ENCODE measurements at regions not wholly inside any gene's neighbourhood (a gene's known extent, or its start where the extent isn't known, plus 50 kb on each side); places are given as distances from the start of the nearest gene placed in this dataset.
"Not testable (repeated sequence)": the region's sequence is repeated elsewhere in the genome, so short reads cannot be mapped to it uniquely, and the experiment has no call there.

DNA sequence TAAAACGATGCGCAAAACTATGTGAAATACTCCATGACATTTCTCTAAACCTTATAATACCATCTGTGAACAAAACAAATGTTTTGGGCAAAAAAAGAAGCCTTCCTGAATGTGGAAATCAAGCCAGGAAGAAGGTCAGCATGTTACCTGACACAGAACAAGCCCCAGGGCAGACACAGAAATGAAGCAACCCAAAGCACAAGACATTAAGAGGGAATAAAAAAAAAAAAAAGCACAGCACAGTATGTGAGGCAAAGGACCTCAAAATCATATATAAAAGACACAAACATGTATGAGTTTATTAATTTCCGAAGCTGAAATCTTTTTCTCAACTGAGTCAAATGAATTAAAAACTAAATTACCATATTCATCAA, 161.8 kb downstream of the SKIDA1 start:
- no peak for DNase-seq (ENCODE audit: low read depth, low spot score)
- Histone ChIP-seq H3K36me3 (ENCODE audit: insufficient read depth, insufficient read length, low read length) (no peaks in the 10 kb centered on the region), H3K4me3 (ENCODE audit: insufficient read length, low read depth) (no peak overlapping the region), H3K27me3 (ENCODE audit: insufficient read depth, insufficient read length) (no peaks in the 10 kb centered on the region), H3K9ac (ENCODE audit: insufficient read length, low read depth) (peak overlapping the region; percentile 71), H3K4me1 (ENCODE audit: insufficient read depth, insufficient read length) (peaks cover 2% of the 10 kb centered on the region), H3K9me3 (ENCODE audit: insufficient read depth, low read length) (no peaks in the 10 kb centered on the region)
- TF ChIP-seq YY1 (IDR thresholded peaks at IDR 0.05; ENCODE audit: insufficient read depth, insufficient read length) (no peak), ZNF274 (IDR thresholded peaks at IDR 0.05; ENCODE audit: low read depth, low read length) (no peak), SUZ12 (IDR thresholded peaks at IDR 0.05; ENCODE audit: extremely low read depth, insufficient read depth, insufficient read length) (no peak)

DNA sequence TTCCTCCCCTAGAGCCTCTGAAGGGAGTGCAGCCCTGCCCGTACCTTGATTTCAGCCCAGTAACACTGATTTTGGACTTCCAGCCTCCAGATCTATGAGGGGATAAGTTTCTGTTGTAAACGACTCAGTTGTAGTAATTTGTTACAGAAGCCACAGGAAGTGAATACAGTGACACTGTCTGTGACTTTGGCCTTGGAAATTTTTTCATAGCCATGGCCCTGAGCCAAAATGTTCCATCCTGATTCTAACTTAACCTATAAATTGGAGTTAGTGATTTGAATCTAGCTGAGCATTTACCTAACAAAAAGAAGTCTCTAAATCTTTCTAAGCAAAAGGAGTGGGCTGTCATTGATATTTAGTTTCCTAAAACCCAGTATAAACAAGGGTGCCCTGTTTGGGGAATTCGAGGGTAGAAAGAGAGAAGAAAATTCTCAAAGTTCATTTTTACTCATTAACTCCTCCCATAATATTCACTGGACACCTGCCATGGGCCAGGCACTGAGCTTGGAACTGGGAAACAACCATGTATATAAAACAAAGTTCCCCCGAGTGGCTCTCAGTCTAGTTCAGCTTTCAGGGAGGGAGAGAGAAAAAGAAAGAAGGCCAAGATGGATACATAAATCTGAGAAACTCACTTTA, 162.3 kb downstream of the SKIDA1 start:
- Histone ChIP-seq H3K9ac (ENCODE audit: insufficient read length, low read depth) (peak overlapping the region; percentile 32), H3K4me3 (ENCODE audit: insufficient read length, low read depth) (no peak overlapping the region), H3K27me3 (ENCODE audit: insufficient read depth, insufficient read length) (no peaks in the 10 kb centered on the region), H3K4me1 (ENCODE audit: insufficient read depth, insufficient read length) (peaks cover 2% of the 10 kb centered on the region), H3K36me3 (ENCODE audit: insufficient read depth, insufficient read length, low read length) (no peaks in the 10 kb centered on the region), H3K9me3 (ENCODE audit: insufficient read depth, low read length) (no peaks in the 10 kb centered on the region)
- DNase-seq (ENCODE audit: low read depth, low spot score), result no peak
- TF ChIP-seq YY1 (IDR thresholded peaks at IDR 0.05; ENCODE audit: insufficient read depth, insufficient read length) (no peak), ZNF274 (IDR thresholded peaks at IDR 0.05; ENCODE audit: low read depth, low read length) (no peak), SUZ12 (IDR thresholded peaks at IDR 0.05; ENCODE audit: extremely low read depth, insufficient read depth, insufficient read length) (no peak)

DNA sequence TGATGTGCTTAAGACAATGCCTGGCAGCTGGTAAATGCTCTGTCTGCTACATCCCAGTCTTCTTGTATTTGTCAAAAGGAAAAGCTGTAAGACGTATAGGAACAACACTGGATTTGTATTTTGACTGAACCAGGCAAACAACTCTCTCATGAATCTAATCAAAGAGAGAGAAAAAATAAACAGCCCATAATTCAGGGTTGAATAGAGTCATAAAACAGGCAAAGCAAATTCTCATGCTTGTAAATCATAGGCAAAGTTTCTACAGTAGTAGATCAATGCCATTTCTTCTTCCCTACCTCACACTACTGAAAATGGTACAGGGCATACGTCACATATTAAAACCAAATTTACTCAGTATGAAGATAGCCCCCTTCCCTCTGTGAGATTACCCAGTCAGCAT, 166.3 kb downstream of the SKIDA1 start:
- TF ChIP-seq SUZ12 (IDR thresholded peaks at IDR 0.05; ENCODE audit: extremely low read depth, insufficient read depth, insufficient read length) (no peak), YY1 (IDR thresholded peaks at IDR 0.05; ENCODE audit: insufficient read depth, insufficient read length) (no peak), ZNF274 (IDR thresholded peaks at IDR 0.05; ENCODE audit: low read depth, low read length) (no peak)
- no peaks in the 10 kb centered on the region for H3K9me3 ChIP-seq (ENCODE audit: insufficient read depth, low read length)
- no peaks in the 10 kb centered on the region for H3K36me3 ChIP-seq (ENCODE audit: insufficient read depth, insufficient read length, low read length)
- no peak overlapping the region for H3K4me3 ChIP-seq (ENCODE audit: insufficient read length, low read depth)
- no peaks in the 10 kb centered on the region for H3K27me3 ChIP-seq (ENCODE audit: insufficient read depth, insufficient read length)
- H3K9ac ChIP-seq (ENCODE audit: insufficient read length, low read depth), result no peak overlapping the region
- no peak for DNase-seq (ENCODE audit: low read depth, low spot score)
- peaks cover 2% of the 10 kb centered on the region for H3K4me1 ChIP-seq (ENCODE audit: insufficient read depth, insufficient read length)

DNA sequence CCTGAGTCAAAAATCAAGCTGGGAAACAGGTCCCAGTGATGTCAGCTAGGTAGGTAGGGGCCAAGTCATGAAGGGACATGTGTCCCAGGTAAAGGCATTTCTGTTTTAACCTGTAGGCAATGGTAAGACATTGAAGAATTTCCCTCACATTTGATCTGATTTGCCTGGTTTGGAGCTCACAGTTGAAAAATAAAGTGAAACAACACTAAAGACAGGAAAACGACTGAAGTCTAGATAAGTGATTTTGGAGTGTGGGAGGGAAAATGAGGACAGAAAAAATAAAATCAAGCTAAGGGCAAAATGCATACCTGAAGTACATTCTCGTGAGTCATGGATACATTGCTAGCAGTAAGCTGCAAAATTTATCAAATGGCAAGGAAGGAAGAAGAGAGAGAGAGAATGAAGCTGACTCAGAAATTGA, 169.9 kb downstream of the SKIDA1 start:
- H3K4me3 ChIP-seq (ENCODE audit: insufficient read length, low read depth), result no peak overlapping the region
- H3K9me3 ChIP-seq (ENCODE audit: insufficient read depth, low read length), result no peaks in the 10 kb centered on the region
- H3K36me3 ChIP-seq (ENCODE audit: insufficient read depth, insufficient read length, low read length), result no peaks in the 10 kb centered on the region
- DNase-seq (ENCODE audit: low read depth, low spot score), result no peak
- no peak overlapping the region for H3K9ac ChIP-seq (ENCODE audit: insufficient read length, low read depth)
- TF ChIP-seq YY1 (IDR thresholded peaks at IDR 0.05; ENCODE audit: insufficient read depth, insufficient read length) (no peak), SUZ12 (IDR thresholded peaks at IDR 0.05; ENCODE audit: extremely low read depth, insufficient read depth, insufficient read length) (no peak), ZNF274 (IDR thresholded peaks at IDR 0.05; ENCODE audit: low read depth, low read length) (no peak)
- H3K27me3 ChIP-seq (ENCODE audit: insufficient read depth, insufficient read length), result no peaks in the 10 kb centered on the region
- no peaks in the 10 kb centered on the region for H3K4me1 ChIP-seq (ENCODE audit: insufficient read depth, insufficient read length)

DNA sequence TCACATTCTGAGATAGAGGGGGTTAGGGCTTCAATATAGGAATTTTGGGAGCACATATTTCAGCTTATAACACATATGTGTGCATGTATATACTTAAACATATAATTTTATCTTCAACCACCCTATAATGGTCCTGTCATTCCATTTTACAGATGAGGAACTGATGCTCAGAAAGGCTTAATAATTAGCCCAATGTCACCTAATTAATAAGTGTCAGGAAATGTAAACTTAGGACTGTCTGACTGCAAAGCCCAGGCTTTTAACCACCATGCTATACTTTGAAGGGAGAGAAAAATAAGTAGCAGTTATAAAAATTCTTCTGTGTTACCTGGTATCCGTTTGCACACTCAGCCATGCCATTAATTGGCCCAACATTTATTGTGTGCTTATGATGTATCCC, 172.6 kb downstream of the SKIDA1 start:
- Histone ChIP-seq H3K9ac (ENCODE audit: insufficient read length, low read depth) (no peak overlapping the region), H3K27me3 (ENCODE audit: insufficient read depth, insufficient read length) (no peaks in the 10 kb centered on the region), H3K9me3 (ENCODE audit: insufficient read depth, low read length) (no peaks in the 10 kb centered on the region), H3K36me3 (ENCODE audit: insufficient read depth, insufficient read length, low read length) (no peaks in the 10 kb centered on the region), H3K4me3 (ENCODE audit: insufficient read length, low read depth) (no peak overlapping the region), H3K4me1 (ENCODE audit: insufficient read depth, insufficient read length) (no peaks in the 10 kb centered on the region)
- no peak for TF ChIP-seq YY1 (IDR thresholded peaks at IDR 0.05; ENCODE audit: insufficient read depth, insufficient read length)
- TF ChIP-seq ZNF274 (IDR thresholded peaks at IDR 0.05; ENCODE audit: low read depth, low read length), result no peak
- TF ChIP-seq SUZ12 (IDR thresholded peaks at IDR 0.05; ENCODE audit: extremely low read depth, insufficient read depth, insufficient read length), result no peak
- no peak for DNase-seq (ENCODE audit: low read depth, low spot score)

DNA sequence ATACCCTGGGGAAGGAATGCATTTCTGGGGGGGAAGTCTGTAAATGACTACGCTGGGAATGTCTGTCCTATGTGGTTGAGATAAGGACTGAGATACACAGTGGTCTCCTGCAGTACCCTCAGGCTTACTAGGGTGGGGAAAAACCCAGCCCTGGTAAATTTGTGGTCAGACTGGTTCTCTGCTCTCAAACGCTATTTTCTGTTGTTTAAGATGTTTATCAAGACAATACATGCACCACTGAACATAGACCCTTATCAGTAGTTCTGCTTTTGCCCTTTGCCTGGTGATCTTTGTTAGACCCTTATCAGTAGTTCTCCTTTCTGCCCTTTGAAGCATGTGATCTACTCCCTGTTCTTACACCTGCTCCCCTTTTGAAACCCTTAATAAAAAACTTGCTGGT, 173.9 kb downstream of the SKIDA1 start:
- DNase-seq (ENCODE audit: low read depth, low spot score); H3K9me3 ChIP-seq (ENCODE audit: insufficient read depth, low read length); H3K4me1 ChIP-seq (ENCODE audit: insufficient read depth, insufficient read length); H3K9ac ChIP-seq (ENCODE audit: insufficient read length, low read depth); H3K27me3 ChIP-seq (ENCODE audit: insufficient read depth, insufficient read length); H3K4me3 ChIP-seq (ENCODE audit: insufficient read length, low read depth); H3K36me3 ChIP-seq (ENCODE audit: insufficient read depth, insufficient read length, low read length): not testable (repeated sequence)

DNA sequence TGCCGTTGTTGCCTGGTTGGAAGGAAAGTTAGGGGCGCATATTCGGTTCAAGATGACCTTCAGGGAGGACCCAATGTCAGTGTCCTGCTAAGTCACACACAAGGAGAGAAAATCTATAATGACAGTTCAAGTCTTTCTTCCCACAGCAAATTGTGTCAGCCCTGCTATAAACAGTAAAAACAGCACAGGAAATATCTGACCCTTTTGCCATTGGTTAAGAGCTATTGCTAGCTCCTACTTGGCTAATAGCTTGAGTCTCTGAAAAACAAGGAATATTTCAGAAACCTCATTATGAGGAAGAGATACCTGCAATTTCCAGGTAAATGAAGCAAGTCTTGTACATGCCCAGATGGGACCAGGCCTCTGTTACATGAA, 175.6 kb downstream of the SKIDA1 start:
- Histone ChIP-seq H3K9ac (ENCODE audit: insufficient read length, low read depth) (no peak overlapping the region), H3K4me3 (ENCODE audit: insufficient read length, low read depth) (no peak overlapping the region), H3K9me3 (ENCODE audit: insufficient read depth, low read length) (peaks cover 8% of the 10 kb centered on the region; the same call in 1 of the 2 replicates), H3K27me3 (ENCODE audit: insufficient read depth, insufficient read length) (no peaks in the 10 kb centered on the region), H3K4me1 (ENCODE audit: insufficient read depth, insufficient read length) (peaks cover 3% of the 10 kb centered on the region), H3K36me3 (ENCODE audit: insufficient read depth, insufficient read length, low read length) (no peaks in the 10 kb centered on the region)
- TF ChIP-seq SUZ12 (IDR thresholded peaks at IDR 0.05; ENCODE audit: extremely low read depth, insufficient read depth, insufficient read length), result no peak
- TF ChIP-seq ZNF274 (IDR thresholded peaks at IDR 0.05; ENCODE audit: low read depth, low read length), result no peak
- no peak for TF ChIP-seq YY1 (IDR thresholded peaks at IDR 0.05; ENCODE audit: insufficient read depth, insufficient read length)
- DNase-seq (ENCODE audit: low read depth, low spot score), result no peak

DNA sequence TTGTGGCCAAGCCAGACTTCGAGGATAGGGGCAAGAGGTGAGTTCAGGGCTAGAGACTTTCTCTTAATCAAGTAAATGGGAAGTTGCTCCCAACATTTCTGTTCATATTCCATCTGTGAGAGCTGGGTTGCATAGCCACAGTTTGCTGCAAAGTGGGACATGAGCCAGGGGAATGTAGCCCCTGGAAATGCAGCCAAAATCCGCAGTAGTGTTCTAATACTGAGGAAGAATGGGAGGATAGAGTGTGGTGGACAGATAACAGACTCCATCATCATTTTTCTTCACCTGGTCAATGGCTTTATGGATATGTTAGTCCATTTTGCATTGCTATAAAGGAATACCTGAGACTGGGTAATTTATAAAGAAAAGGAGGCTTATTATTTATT, 177.7 kb downstream of the SKIDA1 start:
- Histone ChIP-seq H3K4me3 (ENCODE audit: insufficient read length, low read depth) (no peak overlapping the region), H3K36me3 (ENCODE audit: insufficient read depth, insufficient read length, low read length) (no peaks in the 10 kb centered on the region), H3K9ac (ENCODE audit: insufficient read length, low read depth) (no peak overlapping the region), H3K27me3 (ENCODE audit: insufficient read depth, insufficient read length) (no peaks in the 10 kb centered on the region), H3K4me1 (ENCODE audit: insufficient read depth, insufficient read length) (peaks cover 3% of the 10 kb centered on the region), H3K9me3 (ENCODE audit: insufficient read depth, low read length) (peaks cover 8% of the 10 kb centered on the region; the same call in 1 of the 2 replicates)
- no peak for DNase-seq (ENCODE audit: low read depth, low spot score)
- no peak for TF ChIP-seq ZNF274 (IDR thresholded peaks at IDR 0.05; ENCODE audit: low read depth, low read length)
- TF ChIP-seq YY1 (IDR thresholded peaks at IDR 0.05; ENCODE audit: insufficient read depth, insufficient read length), result no peak

Data from NT2/D1 (cell line).